ENCODE measurements at regions not wholly inside any gene's neighbourhood (a gene's known extent, or its start where the extent isn't known, plus 50 kb on each side); places are given as distances from the start of the nearest gene placed in this dataset.

DNA sequence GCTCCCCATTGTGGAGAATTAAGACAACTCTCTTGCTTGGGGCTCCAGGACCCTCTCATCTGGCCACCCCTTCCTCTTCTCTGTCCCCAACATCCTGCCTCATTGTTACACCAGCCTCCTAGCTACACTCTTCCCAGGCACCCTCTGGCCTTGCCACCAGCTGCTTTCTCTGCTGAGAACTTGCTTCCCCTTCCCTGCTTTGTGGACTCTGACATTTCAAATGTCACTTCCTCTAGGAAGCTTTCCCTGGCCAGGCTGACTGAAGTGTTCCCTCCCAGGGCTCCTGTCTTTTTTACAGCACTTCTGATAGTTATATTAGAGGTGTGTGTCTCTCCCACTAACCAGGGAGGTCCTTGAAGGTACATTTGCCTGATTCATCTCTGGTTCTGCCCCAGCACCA, 194.0 kb upstream of the KLF4 start:
- TF ChIP-seq, protein P1, sequence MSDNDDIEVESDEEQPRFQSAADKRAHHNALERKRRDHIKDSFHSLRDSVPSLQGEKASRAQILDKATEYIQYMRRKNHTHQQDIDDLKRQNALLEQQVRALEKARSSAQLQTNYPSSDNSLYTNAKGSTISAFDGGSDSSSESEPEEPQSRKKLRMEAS (IDR thresholded peaks at IDR 0.05), result no peak
- TF ChIP-seq, protein P2, sequence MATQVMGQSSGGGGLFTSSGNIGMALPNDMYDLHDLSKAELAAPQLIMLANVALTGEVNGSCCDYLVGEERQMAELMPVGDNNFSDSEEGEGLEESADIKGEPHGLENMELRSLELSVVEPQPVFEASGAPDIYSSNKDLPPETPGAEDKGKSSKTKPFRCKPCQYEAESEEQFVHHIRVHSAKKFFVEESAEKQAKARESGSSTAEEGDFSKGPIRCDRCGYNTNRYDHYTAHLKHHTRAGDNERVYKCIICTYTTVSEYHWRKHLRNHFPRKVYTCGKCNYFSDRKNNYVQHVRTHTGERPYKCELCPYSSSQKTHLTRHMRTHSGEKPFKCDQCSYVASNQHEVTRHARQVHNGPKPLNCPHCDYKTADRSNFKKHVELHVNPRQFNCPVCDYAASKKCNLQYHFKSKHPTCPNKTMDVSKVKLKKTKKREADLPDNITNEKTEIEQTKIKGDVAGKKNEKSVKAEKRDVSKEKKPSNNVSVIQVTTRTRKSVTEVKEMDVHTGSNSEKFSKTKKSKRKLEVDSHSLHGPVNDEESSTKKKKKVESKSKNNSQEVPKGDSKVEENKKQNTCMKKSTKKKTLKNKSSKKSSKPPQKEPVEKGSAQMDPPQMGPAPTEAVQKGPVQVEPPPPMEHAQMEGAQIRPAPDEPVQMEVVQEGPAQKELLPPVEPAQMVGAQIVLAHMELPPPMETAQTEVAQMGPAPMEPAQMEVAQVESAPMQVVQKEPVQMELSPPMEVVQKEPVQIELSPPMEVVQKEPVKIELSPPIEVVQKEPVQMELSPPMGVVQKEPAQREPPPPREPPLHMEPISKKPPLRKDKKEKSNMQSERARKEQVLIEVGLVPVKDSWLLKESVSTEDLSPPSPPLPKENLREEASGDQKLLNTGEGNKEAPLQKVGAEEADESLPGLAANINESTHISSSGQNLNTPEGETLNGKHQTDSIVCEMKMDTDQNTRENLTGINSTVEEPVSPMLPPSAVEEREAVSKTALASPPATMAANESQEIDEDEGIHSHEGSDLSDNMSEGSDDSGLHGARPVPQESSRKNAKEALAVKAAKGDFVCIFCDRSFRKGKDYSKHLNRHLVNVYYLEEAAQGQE (IDR thresholded peaks at IDR 0.05), result no peak
- TF ChIP-seq, protein P3, sequence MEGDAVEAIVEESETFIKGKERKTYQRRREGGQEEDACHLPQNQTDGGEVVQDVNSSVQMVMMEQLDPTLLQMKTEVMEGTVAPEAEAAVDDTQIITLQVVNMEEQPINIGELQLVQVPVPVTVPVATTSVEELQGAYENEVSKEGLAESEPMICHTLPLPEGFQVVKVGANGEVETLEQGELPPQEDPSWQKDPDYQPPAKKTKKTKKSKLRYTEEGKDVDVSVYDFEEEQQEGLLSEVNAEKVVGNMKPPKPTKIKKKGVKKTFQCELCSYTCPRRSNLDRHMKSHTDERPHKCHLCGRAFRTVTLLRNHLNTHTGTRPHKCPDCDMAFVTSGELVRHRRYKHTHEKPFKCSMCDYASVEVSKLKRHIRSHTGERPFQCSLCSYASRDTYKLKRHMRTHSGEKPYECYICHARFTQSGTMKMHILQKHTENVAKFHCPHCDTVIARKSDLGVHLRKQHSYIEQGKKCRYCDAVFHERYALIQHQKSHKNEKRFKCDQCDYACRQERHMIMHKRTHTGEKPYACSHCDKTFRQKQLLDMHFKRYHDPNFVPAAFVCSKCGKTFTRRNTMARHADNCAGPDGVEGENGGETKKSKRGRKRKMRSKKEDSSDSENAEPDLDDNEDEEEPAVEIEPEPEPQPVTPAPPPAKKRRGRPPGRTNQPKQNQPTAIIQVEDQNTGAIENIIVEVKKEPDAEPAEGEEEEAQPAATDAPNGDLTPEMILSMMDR (IDR thresholded peaks at IDR 0.05; ENCODE audit: low read depth, low read length, missing input control), result no peak
- no peak for TF ChIP-seq YY1 (IDR thresholded peaks at IDR 0.05)
- TF ChIP-seq RAD21 (IDR thresholded peaks at IDR 0.05), result no peak
- TF ChIP-seq NR2F2 (IDR thresholded peaks at IDR 0.05), result no peak
- TF ChIP-seq TAF1 (conservative IDR thresholded peaks at IDR 0.05), result no peak
- TF ChIP-seq GABPA (IDR thresholded peaks at IDR 0.05 in 1 of 2, conservative IDR thresholded peaks at IDR 0.05 in 1 of 2), result no peak
- no peak for TF ChIP-seq RXRA (IDR thresholded peaks at IDR 0.05)
- TF ChIP-seq FOXA1 (IDR thresholded peaks at IDR 0.05), result no peak
